ENCODE measurements at regions not wholly inside any gene's neighbourhood (a gene's known extent, or its start where the extent isn't known, plus 50 kb on each side); places are given as distances from the start of the nearest gene placed in this dataset.

DNA sequence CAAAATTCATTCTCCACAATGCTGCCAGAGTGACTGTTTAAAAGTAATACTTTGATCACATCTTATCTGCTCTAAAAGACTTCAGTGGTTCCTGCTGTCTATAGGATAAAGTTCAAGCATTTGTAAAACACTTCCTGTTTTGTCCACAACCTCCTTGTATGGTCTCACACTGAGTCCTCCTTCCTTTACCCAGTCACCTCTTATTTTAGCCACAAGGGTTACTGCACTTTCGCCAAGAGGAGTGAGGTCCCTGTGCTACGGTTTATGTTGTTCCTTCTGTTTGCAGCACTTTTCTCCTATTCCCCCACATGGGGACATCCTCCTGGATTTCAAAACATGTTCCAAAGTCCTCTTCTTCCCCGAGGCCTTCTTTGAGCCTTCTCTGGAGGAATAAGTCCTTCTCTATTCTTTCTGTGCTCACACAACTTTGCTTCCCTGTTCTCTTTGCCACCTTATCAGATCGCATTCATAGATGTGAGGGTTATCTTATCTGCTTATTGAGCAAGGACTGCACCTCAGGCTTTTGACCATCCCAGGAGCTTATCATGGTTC lies 112.2 kb upstream of the NABP1 start:
- DNase-seq: no peak

DNA sequence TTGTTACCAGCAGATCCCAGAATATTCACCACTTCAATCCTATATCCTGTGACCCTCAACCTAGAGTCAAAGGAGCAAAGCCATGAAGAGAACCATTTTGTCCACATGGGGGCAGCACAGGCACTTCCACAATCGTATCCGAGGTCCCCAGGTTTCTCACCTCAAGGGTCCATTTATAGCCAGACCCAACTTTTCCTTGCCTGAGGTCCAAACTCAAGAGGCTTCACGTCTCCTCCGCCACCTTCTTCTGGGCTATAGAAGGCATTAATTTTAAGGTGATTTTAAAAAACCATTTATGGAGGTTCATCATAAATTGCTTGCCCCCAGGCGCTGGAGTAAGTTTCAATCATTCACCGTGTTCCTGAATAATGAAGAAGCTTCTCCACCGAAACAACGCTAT lies 111.6 kb upstream of the NABP1 start:
- DNase-seq: peak; percentile 42

DNA sequence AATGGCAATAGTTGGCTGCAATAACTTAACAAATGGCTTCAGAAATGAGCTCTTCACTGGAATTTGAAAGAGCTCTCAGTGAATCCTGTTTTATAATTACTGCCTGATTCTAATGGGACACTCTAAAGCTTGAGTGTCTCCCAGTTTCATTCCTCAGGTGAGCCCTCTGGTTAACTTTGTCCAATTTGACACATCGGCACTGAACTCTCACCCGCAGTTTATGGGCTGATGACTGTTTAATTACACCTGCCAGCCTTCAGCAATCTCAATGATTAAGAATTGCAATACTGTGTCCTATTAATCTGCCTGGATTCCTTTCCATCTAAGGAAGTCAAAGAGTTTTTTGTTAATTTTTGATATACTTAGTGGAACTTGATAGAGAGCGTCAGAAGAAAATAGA lies 110.7 kb upstream of the NABP1 start:
- DNase-seq: no peak

DNA sequence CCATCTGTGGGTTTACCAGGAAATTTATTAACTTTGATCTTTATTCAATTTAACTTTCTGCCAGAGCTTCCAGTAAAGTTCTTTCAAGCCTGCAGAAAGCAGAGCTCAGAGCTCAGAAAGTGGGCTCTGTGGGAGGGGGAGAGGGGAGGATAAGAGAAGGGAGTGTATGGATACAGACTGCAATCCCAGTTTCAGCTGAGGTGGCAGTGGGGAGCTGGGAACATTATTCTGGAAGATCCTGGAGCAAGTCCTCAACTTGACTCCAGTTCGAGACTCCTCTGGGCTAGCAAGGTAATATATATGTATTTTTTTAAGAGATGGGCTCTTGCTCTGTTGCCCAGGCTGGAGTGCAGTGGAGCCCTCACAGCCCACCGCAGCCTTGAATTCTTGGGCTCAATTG lies 108.9 kb upstream of the NABP1 start:
- DNase-seq: no peak

DNA sequence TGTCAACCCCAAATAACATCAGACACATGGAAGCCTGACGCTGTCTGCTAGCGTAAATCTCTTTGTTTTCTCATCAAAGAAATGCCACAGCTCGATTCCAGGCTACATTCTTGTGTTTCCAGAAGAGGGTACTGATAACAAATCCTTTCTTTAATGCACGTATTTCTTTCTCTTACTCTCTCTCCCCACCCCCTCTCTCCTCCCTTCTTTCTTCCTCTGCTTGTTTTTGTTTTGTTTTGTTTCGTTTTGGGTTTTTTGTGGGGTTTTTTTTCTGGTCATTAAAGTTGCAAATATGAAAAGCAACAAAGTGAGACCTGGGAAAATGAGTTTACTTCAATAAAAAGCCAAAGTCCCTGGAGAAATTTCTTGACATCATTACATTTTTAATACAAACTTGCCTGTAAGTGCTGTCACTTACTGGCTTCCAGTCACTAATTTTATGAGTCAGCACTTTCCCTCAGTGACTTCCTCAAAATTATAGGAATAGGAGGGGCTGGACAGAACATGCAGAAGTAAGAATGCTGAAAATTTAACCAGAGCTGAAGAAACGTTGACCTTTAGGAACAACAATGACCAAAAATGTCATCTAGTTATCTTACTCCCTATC lies 106.7 kb upstream of the NABP1 start:
- DNase-seq: no peak

DNA sequence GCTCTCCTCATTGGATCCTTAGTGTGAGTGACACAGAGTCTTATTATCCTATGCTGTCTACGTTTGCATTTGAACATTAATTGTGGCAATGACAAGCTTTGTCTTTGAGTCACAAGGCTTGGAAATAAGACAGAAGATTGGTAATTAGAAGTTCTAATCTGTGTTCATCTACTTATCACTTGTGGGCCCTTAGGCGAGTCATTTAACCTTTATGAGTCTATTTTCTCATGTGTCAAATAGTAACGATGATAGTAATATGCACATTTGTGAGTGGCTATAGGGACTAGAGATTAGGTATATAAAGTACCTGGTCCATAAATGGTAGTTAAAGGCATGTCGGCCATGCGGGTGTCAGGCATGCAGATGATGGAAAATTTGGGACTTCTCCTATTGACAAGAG lies 105.6 kb upstream of the NABP1 start:
- DNase-seq: no peak

DNA sequence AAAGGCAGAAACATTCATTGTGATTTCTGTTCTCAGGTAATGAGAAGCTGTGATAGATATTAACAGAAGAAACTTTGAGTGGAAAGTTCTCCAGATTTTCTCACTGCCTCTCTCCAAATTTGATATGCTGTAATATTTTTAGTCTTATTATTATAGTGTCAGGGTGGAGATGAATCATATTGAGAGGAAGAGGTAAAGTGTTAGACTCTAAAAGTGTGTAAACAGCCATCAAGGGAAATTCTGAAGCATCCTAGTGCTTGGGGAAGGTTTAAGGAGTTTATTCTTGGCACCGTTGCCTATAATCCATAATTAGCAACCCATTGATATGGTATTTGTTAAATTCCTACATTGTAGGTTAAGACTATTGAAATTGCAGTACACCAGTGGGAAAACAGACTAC lies 104.7 kb upstream of the NABP1 start:
- DNase-seq: no peak

DNA sequence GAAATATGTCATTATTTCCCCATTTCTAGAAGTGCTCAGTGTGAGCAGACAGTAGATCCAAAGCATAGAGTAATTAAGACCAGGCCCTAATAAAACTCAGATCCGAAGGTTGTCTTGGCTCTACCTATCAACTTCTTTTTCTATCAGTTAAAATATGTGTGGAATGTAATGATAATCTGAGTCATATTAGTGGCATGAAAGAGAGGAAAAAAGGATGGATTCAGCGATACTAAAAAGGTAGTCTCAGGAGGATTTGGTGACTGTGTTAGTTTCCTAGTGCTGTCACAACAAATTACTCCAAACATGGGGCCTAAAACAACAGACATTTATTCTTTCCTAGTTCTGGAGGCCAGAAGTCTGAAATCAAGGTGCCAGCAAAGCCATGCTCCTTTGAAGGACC lies 103.7 kb upstream of the NABP1 start:
- DNase-seq: no peak

DNA sequence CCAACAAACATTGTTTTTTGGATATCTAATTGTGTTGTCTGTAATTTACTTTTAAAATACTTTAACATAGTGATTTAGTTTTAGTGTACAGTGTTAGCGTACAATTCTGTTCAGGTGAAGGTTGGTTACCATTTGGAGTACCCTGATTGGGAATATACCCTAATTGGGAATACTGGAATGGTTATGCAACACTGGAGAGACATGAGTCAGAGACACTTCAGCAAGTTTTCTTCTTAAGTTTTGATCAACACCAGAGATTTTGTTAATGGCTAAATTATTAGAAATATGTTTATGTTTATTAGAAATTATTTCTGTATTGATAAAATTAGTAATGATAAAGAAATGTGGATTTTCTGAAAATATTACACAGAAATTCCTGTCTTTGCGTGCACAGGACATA lies 100.3 kb upstream of the NABP1 start:
- no peak for DNase-seq

DNA sequence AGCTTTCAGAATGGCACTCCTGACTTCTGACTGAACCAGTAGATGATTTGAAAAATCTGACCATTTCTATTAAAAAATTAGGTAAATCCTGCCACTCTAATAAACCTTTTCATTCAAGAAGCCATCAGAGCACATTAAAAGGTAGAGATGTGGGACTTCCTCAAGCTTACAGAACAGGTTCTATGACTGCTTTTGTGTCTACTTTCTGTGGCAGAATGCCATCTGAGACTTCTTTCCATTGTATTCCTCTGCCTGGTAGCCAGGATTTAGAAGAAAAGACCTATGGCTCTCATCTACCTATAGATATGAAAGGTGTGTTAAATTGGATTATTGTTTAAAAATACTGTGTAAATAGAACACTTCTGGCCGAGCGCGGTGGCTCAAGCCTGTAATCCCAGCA lies 99.9 kb upstream of the NABP1 start:
- no peak for DNase-seq

DNA sequence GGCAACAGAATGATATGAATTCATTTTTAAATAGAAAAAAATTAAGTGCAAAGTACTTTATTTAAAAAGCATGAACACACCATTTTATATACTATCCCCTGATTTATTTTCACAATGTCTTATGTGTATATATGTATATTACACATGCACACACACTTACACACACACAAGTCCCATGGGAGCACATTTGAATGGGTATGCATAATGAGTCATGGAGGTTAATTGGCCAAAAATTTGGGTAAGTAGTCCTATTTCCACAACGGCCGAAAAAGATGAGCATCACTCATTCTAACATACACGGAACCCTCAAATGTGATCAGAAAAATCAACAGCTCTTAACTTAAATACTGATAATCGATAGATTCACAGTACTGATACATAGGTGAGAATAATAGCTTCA lies 97.4 kb upstream of the NABP1 start:
- DNase-seq: peak; percentile 8

DNA sequence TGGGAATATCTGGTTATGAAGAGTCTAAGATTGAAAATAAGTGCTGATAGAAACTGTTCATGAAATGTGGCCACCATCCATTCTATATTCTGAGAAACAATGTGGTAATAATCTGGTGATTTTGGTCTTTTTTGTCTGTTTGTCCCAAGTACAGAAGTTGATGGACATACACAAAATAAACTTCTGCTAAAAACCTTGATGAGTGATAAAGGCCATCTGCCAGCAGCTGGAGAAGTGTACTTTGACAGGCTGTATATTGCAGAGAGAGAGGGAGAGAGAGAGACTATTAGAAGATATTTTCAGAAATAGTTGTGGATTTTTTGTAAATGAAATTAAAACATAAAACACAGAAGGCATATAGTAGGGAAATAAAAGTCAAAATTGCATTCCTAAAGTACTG lies 96.9 kb upstream of the NABP1 start:
- no peak for DNase-seq

DNA sequence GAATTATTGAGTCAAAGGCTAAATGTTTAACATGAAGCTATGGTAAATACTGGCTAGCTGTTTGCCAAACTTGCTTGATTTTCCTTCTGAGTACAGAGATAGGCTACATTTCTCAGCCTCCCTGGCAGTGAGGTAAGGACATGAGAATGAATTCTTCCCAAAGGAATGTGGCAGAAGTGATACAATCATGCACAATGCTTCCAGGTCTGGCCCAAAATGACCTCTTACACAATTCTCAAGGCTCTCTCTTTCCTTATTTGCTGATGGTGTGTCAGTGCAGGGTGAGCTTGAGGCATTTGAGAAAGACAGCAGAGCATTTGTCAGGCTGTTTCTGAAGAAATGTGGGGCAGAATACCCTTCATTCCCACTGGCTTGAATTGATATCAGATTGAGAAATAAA lies 95.6 kb upstream of the NABP1 start:
- DNase-seq: no peak

DNA sequence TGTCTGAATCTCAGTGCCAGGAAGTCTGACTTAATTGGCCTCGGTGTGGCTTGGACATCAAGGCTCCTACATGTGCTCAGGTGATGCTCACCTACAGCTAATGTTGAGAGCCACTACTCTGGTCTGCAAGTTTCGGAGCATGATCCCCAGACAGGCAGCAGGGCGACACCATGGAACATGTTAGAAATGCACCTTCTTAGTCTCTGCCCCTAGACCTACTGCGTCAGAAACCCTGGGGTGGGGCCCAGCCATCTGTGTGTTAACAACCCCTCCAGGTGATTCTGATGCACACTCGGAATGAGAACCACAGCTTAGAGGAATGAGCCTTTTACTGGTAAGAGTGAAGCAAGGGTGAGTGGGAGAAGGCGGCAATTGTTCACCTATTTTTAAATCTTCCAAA lies 86.9 kb upstream of the NABP1 start:
- no peak for DNase-seq

DNA sequence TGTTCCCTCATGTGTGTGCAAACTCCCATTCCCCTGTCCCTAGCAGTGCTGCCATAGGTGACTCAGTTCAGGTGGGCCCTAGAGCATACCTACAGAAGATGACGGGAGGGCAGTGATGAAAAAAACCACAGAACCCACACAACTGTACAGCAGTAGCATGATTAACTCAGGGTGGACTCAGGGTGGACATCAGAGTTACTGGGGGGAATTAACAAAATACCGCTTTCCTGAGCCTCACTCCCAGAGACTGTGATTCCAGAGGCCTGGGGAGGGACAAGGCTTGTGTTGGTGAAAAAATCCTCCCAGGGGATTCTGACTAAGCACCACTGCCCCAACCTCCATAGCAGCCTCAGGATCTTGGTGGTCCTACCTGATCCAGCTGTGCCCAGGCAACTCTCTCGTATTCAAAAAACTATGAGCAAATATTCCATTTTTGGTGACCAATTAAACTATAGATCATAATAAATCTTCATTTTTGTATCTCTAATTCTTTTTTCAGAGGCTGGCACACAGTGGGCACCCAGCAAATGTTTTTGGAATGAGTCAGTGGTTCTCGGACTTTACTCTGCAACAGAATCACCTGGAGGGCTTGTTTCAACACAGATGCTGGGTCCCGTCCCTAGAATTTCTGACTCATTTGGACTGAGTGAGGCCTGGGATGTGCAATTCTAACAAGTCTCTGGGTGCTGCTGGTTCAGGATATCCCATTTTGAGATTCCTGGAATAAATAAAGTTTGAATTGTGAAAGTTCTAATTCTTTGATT lies 84.1 kb upstream of the NABP1 start:
- DNase-seq: no peak

DNA sequence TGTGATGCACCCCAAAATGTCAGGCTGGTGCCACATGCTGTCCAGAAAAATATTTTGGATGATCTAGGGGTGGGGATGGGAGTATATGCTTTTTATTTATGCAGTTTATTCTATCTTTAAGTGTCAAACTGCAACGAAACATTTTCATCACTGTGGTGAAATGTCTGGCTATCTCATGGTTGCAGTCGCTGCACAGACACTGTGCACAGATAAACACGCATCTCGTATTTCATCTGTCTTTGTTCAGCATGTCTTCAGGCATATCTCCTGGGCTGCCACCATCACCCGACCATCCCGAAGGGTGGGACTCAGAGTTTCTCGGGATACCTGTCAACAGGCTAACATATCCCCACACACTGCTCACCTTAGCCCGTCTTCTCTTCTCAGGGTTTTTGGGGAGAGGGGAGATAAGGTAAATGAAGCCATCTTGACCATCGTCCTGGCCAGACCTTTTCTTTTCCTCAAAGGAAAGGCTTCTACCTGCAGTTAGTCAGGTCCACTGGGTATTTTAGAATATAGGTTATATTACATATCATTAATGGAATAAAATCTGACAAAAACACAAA lies 80.7 kb upstream of the NABP1 start:
- no peak for DNase-seq

DNA sequence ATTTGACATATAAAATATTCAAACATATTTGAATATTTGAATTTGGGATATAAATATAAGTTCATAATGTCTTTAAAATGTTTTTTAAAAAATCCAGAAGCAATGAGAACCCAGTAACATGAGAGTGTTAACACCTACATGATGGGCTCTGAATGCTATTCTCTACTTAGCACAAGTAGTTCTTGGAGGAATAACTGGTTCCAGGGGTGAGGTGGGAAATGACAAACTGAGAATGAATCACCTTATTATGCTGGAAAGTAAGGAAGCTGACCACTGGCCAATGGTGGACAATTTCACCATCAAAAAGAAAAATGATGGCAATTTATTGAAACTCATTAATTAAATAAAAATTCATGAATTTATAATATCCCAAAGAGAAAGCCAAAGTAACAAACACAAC lies 79.6 kb upstream of the NABP1 start:
- no peak for DNase-seq

DNA sequence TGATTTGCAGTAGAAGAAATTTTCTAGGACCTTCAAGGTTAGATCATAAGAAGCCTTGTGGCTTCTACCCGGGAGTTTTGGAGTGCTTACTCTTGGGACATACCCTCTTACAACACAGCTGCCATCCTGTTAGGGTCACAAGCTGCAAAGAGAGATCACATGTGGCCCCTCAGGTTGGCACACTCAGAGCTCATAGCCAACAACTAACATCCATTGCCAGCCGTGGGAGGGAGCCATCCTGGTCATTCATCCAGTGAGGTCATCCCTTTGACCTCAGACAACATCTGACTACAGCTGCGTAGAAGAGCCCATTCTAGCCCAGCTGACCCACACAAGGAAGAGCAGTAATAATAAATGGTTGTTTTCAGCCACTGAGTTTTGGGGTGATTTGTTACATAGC lies 76.9 kb upstream of the NABP1 start:
- DNase-seq: no peak

DNA sequence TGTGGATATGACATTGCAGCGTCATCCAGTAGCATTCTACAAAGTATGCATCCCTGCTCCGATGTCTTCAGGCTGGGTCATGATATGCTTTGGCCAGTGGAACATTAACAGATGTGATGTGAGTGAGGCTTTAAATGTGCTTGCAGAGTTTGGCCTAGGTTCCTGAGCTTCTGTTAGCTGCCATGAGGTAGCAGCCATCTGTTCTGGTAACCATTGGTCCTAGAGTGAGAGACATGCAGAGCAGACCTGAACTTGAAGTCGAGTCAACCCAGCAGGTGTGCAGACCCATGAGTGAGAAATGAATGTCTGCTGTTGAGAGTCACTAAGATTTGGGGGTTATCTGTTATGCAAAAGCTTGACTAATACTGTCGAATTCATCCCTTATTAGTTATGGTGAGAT lies 73.8 kb upstream of the NABP1 start:
- no peak for DNase-seq

DNA sequence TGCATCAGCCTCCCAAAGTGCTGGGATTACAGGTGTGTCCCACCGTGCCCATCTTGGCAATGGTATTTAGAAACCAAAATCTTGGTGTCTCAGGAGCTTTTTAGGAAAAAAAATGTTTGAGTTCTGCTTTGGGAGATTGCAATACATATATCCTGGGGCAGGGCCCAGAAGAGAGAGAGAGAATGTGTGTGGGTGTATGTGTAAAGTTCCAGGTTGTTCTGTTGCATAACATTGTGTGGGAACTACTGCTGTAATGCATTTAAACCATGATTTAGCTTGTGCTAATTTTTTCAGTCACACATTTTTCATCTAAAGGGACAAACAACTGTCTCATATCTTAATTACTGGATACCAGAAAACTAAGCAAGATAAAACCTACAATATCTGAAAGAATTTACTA lies 70.8 kb upstream of the NABP1 start:
- no peak for DNase-seq

DNA sequence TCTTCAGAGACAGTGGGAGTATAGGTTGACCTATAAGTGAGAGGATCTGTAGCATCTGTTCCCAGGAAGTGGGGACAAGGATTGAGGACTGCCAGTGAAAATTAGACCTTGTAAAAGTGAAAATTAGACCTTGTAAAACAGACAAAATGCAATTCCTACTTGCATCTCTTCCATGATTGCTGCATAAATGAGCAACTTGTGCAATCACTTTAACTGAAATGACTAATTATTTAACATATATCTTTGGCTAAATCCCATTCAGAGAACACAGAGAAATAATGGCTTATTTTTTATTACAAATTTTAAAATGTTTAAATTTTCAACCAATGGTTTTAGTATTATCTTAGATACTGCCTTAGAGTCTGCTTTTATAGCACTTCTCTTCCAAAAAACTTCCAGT lies 67.2 kb upstream of the NABP1 start:
- DNase-seq: no peak

DNA sequence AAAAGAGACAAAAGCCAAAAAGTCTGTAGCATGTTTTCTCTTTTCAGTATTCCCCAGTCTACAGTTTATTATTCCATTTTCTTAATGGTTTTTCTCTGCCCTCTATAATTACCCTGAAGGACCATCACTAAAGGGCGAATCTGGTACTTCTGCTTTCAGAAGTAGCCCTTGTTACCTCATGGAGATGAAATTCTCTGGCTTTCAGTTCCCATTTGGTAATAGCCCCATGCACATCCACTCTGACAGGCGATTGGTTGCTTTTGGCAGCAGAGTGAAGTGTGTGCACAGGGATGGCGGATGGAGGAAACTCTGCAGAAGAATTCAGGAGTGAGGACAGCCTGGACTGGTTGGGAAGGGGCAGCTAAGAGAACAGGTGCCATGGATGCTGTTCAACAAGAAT lies 66.3 kb upstream of the NABP1 start:
- DNase-seq: no peak

DNA sequence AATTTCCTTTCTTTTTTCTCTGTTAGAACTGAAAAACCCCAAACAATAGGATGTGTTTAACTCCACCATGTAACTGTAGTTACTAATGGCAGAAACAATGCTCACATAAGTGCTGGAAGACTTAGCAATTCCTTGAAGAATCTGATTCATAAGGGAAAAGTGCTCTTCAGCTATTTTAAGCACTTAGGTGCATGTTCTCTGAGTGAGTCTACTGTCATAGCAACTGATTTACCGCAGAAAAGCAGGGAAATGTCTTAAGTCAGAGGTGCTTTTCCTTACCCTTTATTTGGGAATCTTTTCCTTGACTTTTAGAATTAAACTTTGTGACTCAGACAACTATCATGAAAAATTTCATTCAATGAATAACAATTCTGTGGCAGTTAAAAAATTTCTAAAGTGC lies 65.4 kb upstream of the NABP1 start:
- DNase-seq: no peak

DNA sequence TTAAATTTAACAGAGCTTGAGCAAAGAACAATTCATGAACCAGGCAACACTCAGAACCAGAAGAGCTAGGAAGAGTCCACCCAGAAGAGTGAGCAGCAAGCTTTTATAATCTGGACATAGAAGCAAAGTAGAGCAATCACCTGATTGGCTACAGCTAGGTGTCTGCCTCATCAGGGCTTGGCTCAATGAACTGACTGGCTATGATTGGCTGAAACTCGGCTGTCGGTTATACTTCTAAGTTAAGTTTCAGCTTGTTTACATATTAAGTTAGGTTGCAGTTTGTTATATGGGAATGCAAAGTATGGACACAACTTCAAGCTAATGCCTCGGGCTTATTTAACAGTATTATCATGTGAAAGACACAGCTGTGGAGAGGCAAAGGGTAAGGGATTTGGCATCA lies 63.2 kb upstream of the NABP1 start:
- no peak for DNase-seq

DNA sequence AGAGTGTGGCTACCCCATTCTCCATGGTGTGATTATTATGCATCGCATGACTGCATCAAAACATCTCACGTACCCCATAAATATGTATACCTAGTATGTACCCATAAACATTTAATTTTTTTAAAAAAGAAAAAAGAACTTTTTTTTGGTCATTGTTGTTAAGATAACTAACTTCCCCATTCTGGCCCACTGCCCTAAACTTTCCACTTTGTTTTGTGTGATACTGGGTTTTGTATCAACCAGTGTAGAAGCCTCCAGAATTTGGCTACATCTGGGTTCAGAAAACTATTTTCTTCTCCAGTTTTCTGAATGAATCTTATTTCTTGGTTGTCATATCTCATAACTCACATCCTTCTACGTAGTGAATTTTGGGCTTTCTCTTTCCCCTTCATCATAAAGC lies 62.3 kb upstream of the NABP1 start:
- DNase-seq: no peak

Data from NCI-H69 (cell line).